ENCODE measurements at regions not wholly inside any gene's neighbourhood (a gene's known extent, or its start where the extent isn't known, plus 50 kb on each side); places are given as distances from the start of the nearest gene placed in this dataset.
"Not testable (repeated sequence)": the region's sequence is repeated elsewhere in the genome, so short reads cannot be mapped to it uniquely, and the experiment has no call there.

- H2AFZ ChIP-seq (ENCODE audit: insufficient read depth, low read length, poor library complexity), result no peak overlapping the region
- H3K27me3 ChIP-seq (ENCODE audit: insufficient read depth, low read length), result no peaks in the 10 kb centered on the region
- no CpG with 5 or more reads among the region's 3 CpGs for WGBS (ENCODE audit: extremely low coverage, insufficient coverage, insufficient read length)
- no peak overlapping the region for H4K12ac ChIP-seq (ENCODE audit: low read depth, low read length)
- no peaks in the 10 kb centered on the region for H3K36me3 ChIP-seq (ENCODE audit: control insufficient read depth in 1 of 2, insufficient read depth in 2 of 2, low read length in 2 of 2)
- no peak overlapping the region for H3K23ac ChIP-seq (ENCODE audit: low read length)
- no peak overlapping the region for H3K18ac ChIP-seq (ENCODE audit: low read length)
- no peak overlapping the region for H4K8ac ChIP-seq (ENCODE audit: low read depth, low read length)
- no peak overlapping the region for H3K9ac ChIP-seq (ENCODE audit: low read length)
- H3K4ac ChIP-seq (ENCODE audit: low read depth, low read length), result no peak overlapping the region
- H2BK12ac ChIP-seq (ENCODE audit: low read length), result no peak overlapping the region
- H4K91ac ChIP-seq (ENCODE audit: low read depth, low read length), result no peak overlapping the region
- no peak overlapping the region for H2BK120ac ChIP-seq (ENCODE audit: insufficient read depth, low read length, poor library complexity)
- H3K27ac ChIP-seq (ENCODE audit: low read depth, low read length), result no peak overlapping the region
- no peaks in the 10 kb centered on the region for H3K79me2 ChIP-seq (ENCODE audit: control insufficient read depth, insufficient read depth, low read length, poor library complexity)
- no peaks in the 10 kb centered on the region for H3K9me3 ChIP-seq (ENCODE audit: insufficient read depth, low read depth, low read length)
- DNase-seq, result no peak
- H3K14ac ChIP-seq (ENCODE audit: low read length), result no peak overlapping the region
- no peak overlapping the region for H2BK5ac ChIP-seq (ENCODE audit: low read depth, low read length, poor library complexity)
- no peaks in the 10 kb centered on the region for H3K79me1 ChIP-seq (ENCODE audit: low read length)
- H3K4me3 ChIP-seq (ENCODE audit: low read depth, low read length), result no peak overlapping the region
- no peak overlapping the region for H3K4me2 ChIP-seq (ENCODE audit: low read length)
- H3K4me1 ChIP-seq (ENCODE audit: control insufficient read depth in 1 of 2, insufficient read depth in 2 of 2, low read length in 2 of 2), result no peaks in the 10 kb centered on the region
- H2AK5ac ChIP-seq (ENCODE audit: low read length), result no peak overlapping the region
These were observed 471.7 kb downstream of the GASK1B start for GRCh38 chr4:157700898-157701694.

- H3K79me1 ChIP-seq (ENCODE audit: low read length), result no peaks in the 10 kb centered on the region
- H3K4me3 ChIP-seq (ENCODE audit: low read depth, low read length), result no peak overlapping the region
- H3K27me3 ChIP-seq (ENCODE audit: insufficient read depth, low read length), result no peaks in the 10 kb centered on the region
- no peak overlapping the region for H3K23ac ChIP-seq (ENCODE audit: low read length)
- H2BK5ac ChIP-seq (ENCODE audit: low read depth, low read length, poor library complexity), result no peak overlapping the region
- no peak overlapping the region for H3K9ac ChIP-seq (ENCODE audit: low read length)
- H3K4me1 ChIP-seq (ENCODE audit: control insufficient read depth in 1 of 2, insufficient read depth in 2 of 2, low read length in 2 of 2), result no peaks in the 10 kb centered on the region
- no peak overlapping the region for H4K8ac ChIP-seq (ENCODE audit: low read depth, low read length)
- no peak overlapping the region for H2AFZ ChIP-seq (ENCODE audit: insufficient read depth, low read length, poor library complexity)
- H2AK5ac ChIP-seq (ENCODE audit: low read length), result no peak overlapping the region
- no peak overlapping the region for H3K18ac ChIP-seq (ENCODE audit: low read length)
- no peaks in the 10 kb centered on the region for H3K79me2 ChIP-seq (ENCODE audit: control insufficient read depth, insufficient read depth, low read length, poor library complexity)
- H4K91ac ChIP-seq (ENCODE audit: low read depth, low read length), result no peak overlapping the region
- H3K27ac ChIP-seq (ENCODE audit: low read depth, low read length), result no peak overlapping the region
- DNase-seq, result no peak
- H3K14ac ChIP-seq (ENCODE audit: low read length), result no peak overlapping the region
- no peak overlapping the region for H3K4me2 ChIP-seq (ENCODE audit: low read length)
- H2BK120ac ChIP-seq (ENCODE audit: insufficient read depth, low read length, poor library complexity), result no peak overlapping the region
- no peak overlapping the region for H2BK12ac ChIP-seq (ENCODE audit: low read length)
- peaks cover 2% of the 10 kb centered on the region for H3K9me3 ChIP-seq (ENCODE audit: insufficient read depth, low read depth, low read length)
- no peaks in the 10 kb centered on the region for H3K36me3 ChIP-seq (ENCODE audit: control insufficient read depth in 1 of 2, insufficient read depth in 2 of 2, low read length in 2 of 2)
- no CpG with 5 or more reads among the region's 1 CpG for WGBS (ENCODE audit: extremely low coverage, insufficient coverage, insufficient read length)
- H4K12ac ChIP-seq (ENCODE audit: low read depth, low read length), result no peak overlapping the region
- H3K4ac ChIP-seq (ENCODE audit: low read depth, low read length), result no peak overlapping the region
These were observed 468.9 kb downstream of the GRIA2 start for GRCh38 chr4:157689476-157689875.

- no peak overlapping the region for H3K9ac ChIP-seq (ENCODE audit: low read length)
- H3K9me3 ChIP-seq (ENCODE audit: insufficient read depth, low read depth, low read length), result peaks cover 2% of the 10 kb centered on the region
- no peak overlapping the region for H3K27ac ChIP-seq (ENCODE audit: low read depth, low read length)
- H4K12ac ChIP-seq (ENCODE audit: low read depth, low read length), result no peak overlapping the region
- no peaks in the 10 kb centered on the region for H3K36me3 ChIP-seq (ENCODE audit: control insufficient read depth in 1 of 2, insufficient read depth in 2 of 2, low read length in 2 of 2)
- no peaks in the 10 kb centered on the region for H3K79me1 ChIP-seq (ENCODE audit: low read length)
- no peak overlapping the region for H3K14ac ChIP-seq (ENCODE audit: low read length)
- H2AK5ac ChIP-seq (ENCODE audit: low read length), result no peak overlapping the region
- no peak overlapping the region for H2BK120ac ChIP-seq (ENCODE audit: insufficient read depth, low read length, poor library complexity)
- no peak overlapping the region for H3K4me3 ChIP-seq (ENCODE audit: low read depth, low read length)
- no peak overlapping the region for H3K4me2 ChIP-seq (ENCODE audit: low read length)
- no peak for DNase-seq
- no peak overlapping the region for H3K23ac ChIP-seq (ENCODE audit: low read length)
- H4K91ac ChIP-seq (ENCODE audit: low read depth, low read length), result no peak overlapping the region
- H3K79me2 ChIP-seq (ENCODE audit: control insufficient read depth, insufficient read depth, low read length, poor library complexity), result no peaks in the 10 kb centered on the region
- H3K27me3 ChIP-seq (ENCODE audit: insufficient read depth, low read length), result no peaks in the 10 kb centered on the region
- H2BK12ac ChIP-seq (ENCODE audit: low read length), result no peak overlapping the region
- H3K4ac ChIP-seq (ENCODE audit: low read depth, low read length), result no peak overlapping the region
- no peak overlapping the region for H2BK5ac ChIP-seq (ENCODE audit: low read depth, low read length, poor library complexity)
- H3K4me1 ChIP-seq (ENCODE audit: control insufficient read depth in 1 of 2, insufficient read depth in 2 of 2, low read length in 2 of 2), result no peaks in the 10 kb centered on the region
- no peak overlapping the region for H2AFZ ChIP-seq (ENCODE audit: insufficient read depth, low read length, poor library complexity)
- H4K8ac ChIP-seq (ENCODE audit: low read depth, low read length), result no peak overlapping the region
- no peak overlapping the region for H3K18ac ChIP-seq (ENCODE audit: low read length)
- WGBS (ENCODE audit: extremely low coverage, insufficient coverage, insufficient read length), result no CpG with 5 or more reads among the region's 1 CpG
These were observed 467.4 kb downstream of the GRIA2 start for GRCh38 chr4:157687971-157688370.

- not testable (repeated sequence) for H3K4me1 ChIP-seq (ENCODE audit: control insufficient read depth in 1 of 2, insufficient read depth in 2 of 2, low read length in 2 of 2); H3K9ac ChIP-seq (ENCODE audit: low read length); H3K27me3 ChIP-seq (ENCODE audit: insufficient read depth, low read length); H2AFZ ChIP-seq (ENCODE audit: insufficient read depth, low read length, poor library complexity); H3K18ac ChIP-seq (ENCODE audit: low read length); H3K23ac ChIP-seq (ENCODE audit: low read length); H4K8ac ChIP-seq (ENCODE audit: low read depth, low read length); H3K9me3 ChIP-seq (ENCODE audit: insufficient read depth, low read depth, low read length); H3K79me2 ChIP-seq (ENCODE audit: control insufficient read depth, insufficient read depth, low read length, poor library complexity); H2BK5ac ChIP-seq (ENCODE audit: low read depth, low read length, poor library complexity); H3K4ac ChIP-seq (ENCODE audit: low read depth, low read length); H3K79me1 ChIP-seq (ENCODE audit: low read length); H3K14ac ChIP-seq (ENCODE audit: low read length); H2BK120ac ChIP-seq (ENCODE audit: insufficient read depth, low read length, poor library complexity); H3K27ac ChIP-seq (ENCODE audit: low read depth, low read length); H4K12ac ChIP-seq (ENCODE audit: low read depth, low read length); H2BK12ac ChIP-seq (ENCODE audit: low read length); H3K4me2 ChIP-seq (ENCODE audit: low read length); DNase-seq; H4K91ac ChIP-seq (ENCODE audit: low read depth, low read length); H3K4me3 ChIP-seq (ENCODE audit: low read depth, low read length); H2AK5ac ChIP-seq (ENCODE audit: low read length); H3K36me3 ChIP-seq (ENCODE audit: control insufficient read depth in 1 of 2, insufficient read depth in 2 of 2, low read length in 2 of 2)
These were observed 458.8 kb downstream of the GRIA2 start for GRCh38 chr4:157679326-157679725.

Measured in trophoblast cell (in vitro differentiated cells and primary cell).